LoVo (cell line): ENCODE measurements at regions not wholly inside any gene's neighbourhood (a gene's known extent, or its start where the extent isn't known, plus 50 kb on each side); places are given as distances from the start of the nearest gene placed in this dataset.
A peak's percentile ranks its signal among the peaks of the same experiment; 100 is the strongest.

ENCODE experiments used
- DNase-seq: peaks from one replicate; pipeline ENCODE4 v3.0.0-alpha.2; 2016; ENCODE audit warnings: low spot score

DNA sequence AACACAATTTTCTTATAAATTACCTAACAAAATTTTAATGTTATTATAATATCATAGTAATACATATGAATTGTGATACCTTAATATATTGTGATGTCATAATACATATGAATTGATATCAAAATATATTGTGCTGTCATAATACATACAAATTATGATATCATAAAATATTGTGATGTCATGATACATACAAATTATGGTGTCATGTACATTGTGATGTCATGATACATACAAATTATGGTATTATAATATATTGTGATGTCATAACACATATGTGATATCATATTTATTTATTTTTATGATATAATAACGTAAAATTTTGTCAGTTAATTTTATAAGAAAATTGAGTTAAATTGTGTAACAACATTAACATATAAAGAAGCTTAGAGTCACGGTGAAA lies 1927.2 kb downstream of the TP53TG3F start:
- no peak for DNase-seq

DNA sequence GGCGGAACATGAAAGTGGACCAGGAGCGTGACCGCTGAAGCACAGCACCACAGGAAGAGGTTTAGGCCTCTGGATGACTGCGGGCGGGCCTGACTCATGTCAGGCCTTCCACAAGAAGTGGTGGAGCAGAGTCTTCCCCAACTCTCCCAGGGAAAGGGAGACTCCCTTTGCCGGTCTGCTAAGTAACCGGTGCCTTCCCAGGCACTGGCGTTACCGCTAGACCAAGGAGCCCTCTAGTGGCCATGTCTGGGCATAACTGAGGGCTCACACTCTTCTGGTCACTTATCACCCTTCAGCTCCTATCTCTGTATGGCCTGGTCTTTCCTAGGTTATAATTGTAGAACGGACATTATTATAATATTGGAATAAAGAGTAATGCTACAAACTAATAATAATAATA lies 1931.9 kb downstream of the TP53TG3F start:
- peak; percentile 4 for DNase-seq

DNA sequence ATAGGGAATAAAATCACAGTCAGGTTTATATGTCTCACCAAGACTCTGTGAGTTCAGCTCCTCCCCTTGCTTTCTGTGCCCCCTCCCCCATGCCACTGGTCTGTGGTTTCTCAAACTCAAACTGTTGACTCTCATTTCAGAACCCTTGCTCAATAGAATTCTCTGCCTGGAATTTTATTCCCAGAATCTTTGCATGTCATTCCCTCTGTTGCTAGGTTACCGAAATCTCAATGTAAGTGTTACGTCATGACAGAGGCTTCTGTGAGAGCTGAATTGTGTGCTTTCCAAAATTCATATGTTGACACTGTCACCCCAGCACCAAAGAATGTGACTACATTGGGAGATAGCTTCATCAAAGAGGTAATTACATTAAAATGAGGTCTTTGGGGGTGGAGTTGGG lies 1938.8 kb downstream of the TP53TG3F start:
- DNase-seq, result no peak

DNA sequence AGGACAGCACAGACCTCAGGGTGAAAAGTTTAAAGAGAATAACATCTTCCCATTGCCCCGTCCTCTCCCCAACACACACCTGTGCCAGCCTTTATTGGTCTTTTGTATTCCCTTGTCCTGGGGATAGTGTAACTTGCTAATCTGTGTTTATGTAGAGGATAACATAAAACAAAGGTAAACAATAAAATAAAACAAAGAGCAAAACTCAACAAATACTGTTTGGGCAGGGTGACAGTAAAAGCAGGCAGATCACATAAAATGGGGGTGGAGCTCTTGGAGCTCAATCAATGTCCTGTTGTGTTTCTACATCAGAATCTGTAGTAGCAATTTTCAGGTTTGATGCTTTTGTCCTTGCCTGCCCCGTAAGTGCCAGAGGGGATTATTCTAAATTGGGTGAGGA lies 1939.7 kb downstream of the TP53TG3F start:
- no peak for DNase-seq

DNA sequence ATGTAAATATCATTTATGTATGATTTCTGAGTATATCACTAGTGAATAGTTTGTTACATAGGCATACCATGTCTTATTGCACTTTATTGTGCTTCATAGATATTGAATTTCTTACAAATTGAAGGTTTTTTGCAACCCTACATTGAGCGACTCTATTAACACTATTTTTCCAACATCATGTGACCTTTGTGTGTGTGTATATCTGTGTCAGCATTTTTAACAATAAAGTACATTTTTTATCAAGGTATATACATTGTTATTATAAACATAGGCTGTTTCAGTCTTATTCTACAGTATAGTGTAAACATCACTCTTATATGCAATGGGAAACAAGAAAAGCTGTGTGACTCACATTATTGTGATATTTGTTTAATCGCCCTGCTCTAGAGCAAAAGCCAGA lies 1944.9 kb downstream of the TP53TG3F start:
- no peak for DNase-seq

DNA sequence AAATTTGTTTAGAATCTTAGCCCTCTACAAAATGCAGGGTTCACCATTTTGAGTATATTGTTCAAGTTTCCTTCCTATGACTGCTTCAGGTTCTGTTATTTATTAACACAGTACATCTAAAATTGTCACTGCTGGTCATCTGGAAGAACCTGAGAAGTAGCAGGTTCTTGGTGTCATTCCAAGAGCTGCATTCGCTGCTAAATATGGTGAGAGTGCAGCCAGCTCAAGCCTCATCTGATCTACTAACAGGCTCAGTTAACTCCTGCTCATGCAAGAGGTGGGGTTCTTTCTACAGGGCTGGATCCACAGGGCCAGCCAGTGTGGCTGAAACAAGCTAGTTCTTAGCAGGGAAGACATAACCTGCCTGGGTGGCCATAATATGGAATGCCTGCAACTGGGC lies 1946.1 kb downstream of the TP53TG3F start:
- no peak for DNase-seq

DNA sequence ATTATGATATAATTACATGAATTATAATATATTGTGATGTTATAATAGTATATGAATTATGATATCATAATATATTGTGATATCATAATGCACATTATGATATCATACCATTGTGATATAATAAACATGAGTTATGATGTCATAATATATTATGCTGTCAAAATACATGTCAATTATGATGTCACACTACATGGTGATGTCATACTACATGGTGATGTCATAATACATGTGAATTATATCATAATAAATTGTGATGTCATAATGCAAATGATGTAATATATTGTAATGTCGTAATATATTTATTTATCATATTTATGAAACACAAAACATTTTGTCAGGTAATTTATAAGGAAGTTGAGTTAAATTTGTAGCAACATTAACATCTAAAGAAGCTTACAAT lies 1950.1 kb downstream of the TP53TG3F start:
- no peak for DNase-seq

DNA sequence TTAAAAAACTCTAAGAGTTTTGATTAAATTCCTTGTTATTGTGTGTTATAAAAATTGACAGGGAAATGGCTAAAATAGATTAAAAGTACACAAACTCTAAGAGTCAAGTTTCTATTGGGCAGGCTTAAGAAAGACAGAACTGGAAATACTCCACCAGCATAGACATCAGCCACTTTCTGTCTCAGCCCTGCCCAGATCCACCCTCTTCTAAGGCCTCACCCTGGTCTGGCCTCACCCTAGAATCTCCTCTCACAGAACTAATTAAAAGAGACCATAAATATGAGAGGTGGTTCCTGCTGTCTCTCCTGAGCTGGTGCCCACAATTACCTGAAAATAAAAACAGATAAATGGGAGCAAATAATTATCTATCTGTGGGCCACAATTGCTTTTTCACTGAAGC lies 1951.0 kb downstream of the TP53TG3F start:
- no peak for DNase-seq

DNA sequence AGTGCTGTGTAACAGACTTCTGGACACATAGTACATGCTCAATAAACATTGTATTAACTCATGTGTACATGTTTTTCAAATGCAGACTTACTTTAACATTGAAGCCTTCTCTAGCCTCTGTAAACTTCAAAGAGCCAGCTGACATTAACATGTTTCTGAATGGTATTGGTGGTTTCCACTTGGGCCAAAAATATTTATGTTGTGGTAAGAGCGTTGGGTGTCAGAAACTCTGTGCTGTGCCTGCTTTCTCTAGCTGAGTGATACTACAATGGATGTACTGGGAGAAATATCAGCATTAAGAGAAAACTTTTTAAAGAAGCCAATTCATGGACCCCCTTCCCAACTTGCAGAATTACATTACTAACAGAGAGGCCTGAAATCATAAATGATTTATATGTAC lies 1951.7 kb downstream of the TP53TG3F start:
- no peak for DNase-seq

DNA sequence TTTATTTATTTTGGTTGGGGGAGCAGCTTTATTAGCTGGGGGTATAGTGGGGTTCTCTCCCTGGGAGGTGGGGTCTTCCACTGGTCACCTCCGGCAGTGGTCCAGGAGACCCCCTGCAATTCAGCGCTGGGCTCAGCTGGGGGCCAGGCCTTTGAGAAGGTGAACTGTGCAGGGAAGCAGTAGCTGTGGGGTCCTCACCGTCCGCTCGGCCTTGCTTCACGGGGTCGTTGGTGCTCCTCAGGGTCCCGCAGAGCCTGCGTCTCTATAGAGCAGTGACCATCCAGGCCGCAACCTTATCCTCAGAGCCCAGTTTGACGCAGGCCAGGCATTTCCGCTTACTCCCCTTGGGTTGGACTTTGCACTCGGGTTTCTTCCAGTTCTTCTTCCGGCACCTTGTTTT lies 1954.7 kb downstream of the TP53TG3F start:
- no peak for DNase-seq

DNA sequence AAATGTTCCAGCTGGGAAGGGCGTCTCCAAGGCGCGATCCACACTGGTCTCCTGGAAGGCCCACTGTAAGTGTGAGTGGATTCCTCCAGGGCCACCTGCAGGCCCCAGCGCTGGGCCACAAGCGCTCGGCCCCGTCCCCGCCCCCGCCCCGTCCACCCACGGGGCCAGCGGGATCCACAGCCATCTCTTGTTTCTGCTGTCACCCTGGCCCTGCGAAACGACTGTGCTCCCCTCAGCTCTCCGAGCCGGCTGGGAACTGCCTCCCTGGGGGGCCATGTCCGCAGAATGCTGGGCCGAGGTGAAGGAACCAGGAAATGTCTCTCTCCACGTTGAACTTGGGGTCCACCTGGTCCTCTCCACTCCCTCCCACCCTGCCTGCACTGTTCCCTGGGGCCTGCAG lies 1955.2 kb downstream of the TP53TG3F start:
- no peak for DNase-seq

DNA sequence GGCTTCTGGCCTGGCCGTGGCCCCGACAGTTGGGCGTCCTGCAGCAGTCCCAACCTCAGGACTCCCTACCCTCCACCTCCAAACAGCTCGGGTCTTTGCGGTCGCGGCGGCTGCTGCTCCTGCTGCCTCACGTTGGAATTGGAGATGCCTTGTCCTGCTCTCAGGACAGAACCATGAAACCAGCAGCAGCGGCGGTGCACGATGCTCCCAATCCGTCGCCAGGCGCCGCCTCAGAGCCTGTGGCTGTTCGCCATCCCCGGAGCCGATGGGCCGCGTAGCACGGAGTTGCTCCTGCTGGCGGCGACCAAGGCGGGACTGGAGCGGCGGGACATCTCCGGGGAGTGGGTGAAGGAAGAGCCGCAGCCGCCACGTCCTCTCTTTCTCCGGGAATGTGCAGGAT lies 1965.9 kb downstream of the TP53TG3F start:
- no peak for DNase-seq

DNA sequence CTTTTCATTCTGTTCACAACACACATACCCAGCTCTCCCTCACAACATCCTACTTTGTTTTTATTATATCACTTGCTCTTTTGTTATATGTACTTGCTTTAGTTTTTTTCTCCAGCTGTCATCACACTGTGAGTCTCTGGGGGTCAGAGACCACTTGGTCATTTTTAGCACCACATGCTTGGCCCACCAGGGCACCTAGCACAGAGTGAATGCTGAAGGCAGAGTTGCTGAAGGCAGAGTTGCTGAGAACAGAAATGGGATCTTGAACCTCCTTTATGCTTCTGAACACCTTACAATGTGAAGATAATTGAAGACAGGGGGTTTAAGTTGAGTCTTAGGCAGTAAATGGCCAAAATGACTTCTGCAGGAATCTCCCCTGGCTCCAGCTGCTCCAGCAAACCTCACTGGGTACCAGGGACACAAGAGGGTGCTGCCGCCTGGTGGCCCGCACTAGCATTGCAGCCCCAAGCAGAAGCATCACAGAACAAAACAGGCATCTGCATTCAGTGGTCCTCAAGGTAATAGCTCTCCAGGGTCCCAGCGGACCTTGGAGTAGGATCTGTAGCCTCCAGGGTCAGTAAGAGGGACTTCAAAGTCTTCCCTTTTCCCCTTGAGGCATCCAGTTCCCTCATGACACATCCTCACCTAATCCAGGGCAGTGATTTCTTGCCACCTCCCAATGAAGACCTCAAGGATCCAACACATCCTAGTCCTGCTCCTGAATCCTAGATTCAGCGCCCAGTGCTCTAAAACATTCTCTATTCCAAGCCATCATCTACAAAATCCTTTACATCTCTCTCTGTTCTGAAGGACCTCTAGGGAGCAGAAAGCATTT lies 1972.6 kb downstream of the TP53TG3F start:
- DNase-seq, result no peak

DNA sequence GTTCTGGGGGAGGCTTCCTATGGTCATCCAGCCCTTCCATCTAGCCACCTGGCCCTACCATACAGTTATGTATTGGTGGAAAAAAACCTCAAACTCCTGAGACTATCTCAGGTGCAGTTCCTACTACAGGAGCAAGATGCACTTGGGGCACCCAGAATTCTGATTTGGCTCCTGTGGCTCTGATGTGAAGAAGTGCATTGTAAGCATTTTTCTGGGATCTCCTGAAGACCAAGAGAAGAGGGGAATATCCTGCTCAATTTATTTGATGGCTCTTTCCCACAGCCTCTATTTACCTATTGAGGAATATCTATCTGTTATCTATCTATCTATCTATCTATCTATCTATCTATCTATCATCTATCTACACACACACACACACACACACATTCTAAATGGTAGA lies 1981.5 kb downstream of the TP53TG3F start:
- DNase-seq, result no peak

DNA sequence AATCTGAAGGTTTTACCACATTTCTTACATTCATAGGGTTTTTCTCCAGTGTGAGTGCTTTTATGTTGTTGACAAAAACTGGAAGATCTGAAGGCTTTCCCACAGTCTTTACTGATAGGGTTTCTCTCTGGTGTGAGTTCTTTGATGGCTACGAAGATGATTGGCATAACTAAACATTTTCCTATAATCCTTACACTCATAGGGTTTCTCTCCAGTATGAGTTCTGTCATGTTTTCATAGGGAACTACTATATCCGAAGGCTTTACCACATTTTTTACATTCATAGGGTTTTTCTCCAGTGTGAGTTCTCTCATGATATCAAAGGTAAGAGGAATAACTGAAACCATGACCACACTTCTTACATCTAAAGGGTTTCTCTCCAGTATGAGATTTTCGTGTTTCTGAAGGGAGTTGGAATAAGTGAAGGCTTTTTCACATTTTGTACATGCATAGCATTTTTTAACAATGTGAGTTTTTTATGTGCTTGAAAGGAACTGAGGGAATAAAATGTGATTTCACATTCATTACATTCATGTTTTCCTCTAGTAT lies 1987.7 kb downstream of the TP53TG3F start:
- DNase-seq, result no peak

DNA sequence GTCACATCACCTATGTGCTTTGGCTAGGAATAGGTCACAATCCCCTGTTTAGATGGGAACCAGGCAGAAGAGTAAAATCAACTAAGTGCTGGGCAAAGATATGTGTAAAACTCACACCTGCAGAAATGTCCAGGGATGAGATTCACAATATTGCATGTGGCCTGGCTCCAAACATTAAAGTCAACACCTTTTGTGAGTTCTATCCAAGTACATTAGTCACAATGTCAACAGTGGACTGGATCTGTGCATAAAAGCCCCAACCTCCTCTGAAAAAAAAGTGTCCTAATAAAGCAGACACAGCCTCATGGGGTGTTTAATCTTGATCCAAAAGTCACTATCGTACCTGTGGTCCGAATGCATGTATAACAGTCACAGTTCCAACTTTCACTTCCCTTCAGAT lies 1990.3 kb downstream of the TP53TG3F start:
- DNase-seq, result no peak

DNA sequence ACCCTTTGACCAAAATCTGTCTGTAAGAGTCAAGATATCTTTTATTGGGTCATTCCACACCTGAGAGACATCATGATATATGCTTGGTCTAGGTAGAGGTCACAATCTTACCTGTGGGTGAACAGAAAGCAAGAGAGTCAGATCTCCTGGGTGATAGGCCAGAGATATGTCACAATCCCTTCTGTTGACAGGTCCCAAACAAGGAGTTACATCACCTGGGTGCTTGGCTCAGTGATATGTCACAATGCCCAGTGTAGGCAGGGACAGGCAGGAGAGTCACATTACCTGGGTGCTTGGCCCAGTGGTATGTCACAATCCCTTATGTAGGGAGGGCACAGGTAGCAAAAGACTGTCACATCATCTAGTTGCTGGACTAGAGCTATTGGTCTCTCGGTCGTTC lies 1991.2 kb downstream of the TP53TG3F start:
- DNase-seq, result no peak

DNA sequence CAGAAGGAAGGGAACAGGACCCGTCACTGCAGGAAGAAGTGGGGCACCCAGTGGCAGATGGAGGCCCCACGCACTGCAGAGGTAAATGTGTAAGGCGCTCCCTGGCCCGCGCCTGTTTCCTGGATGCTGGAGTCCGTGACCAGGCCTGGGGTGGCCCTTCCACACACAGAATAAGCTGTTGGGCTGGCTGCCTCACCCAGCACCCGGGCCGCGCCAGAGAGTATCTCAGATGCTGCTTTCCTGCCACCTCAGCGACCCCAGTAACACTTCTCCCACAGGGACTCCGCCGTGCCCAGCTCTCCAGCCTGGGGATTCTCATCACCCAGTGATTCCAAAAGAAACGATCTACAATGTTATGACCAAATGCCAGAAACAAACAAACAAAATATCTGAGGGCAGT lies 1993.1 kb downstream of the TP53TG3F start:
- no peak for DNase-seq

DNA sequence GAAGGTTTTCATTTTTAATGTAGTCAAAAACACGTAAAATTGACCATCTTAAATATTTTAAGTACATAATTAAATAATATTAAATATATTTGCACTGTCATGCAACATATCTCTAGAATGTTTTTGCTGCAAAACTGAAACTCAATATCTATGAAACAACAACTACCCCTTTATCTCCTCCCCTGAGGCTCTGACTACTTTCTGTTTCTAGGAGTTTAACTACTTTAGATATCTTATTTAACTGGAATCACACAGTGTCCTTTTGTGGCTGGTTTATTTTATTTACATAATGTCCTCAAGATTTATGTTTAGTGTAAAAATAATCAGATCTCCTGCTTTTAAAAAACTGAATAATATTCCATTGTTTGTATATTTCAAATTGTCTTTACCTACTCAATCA lies 2003.9 kb downstream of the TP53TG3F start:
- DNase-seq, result no peak

DNA sequence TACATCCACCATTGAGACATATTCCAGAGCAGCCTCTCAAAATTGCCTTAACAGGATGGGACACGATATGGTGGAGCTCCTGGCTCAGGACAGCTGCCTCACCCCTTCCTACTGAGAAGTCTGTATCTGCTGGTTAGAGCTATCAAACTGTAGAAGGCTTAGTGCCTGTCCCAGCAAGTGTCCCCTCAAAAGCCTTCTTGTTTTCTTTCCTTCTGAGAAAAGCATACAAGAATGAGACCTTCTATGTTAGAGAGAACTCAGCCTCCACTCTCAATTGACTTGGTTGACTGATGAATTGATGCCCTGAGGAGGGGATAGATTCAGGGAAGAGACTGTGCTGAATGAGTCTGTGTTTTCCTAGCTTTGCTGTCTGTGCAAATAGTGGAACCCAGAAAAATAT lies 2020.9 kb downstream of the TP53TG3F start:
- DNase-seq, result no peak

DNA sequence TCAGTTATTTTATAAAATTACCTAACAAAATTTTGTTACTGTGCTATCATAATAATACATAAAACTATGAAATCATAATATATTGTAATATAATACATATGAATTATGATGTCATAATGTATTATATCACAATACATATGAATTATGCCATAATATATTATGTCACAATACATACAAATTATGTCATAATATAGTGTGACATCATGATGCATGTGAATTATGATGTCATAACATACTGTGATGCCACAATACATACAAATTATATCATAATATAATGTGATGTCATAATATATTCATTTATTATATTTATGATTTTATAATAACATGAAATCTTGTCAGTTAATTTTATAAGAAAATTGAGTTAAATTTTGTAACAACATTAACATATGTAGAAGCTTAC lies 2021.6 kb downstream of the TP53TG3F start:
- no peak for DNase-seq

DNA sequence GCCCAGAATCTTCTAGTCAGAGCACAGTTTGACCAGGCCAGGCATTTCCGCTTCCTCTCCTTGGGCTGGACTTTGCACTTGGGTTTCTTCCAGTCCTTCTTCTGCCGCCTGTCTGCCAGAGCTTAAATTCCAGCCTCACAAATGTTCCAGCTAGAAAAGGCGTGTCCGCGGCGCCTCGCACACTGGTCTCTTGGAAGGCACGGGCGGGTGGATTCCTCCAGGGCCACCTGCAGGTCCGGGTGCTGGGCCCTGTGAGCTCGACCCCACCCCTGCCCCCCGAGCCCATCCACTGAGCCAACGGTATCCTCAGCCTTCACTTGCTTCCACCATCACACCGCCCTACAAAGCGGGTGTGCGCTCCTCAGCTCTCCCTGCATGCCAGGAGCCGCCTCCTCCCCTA lies 2026.5 kb downstream of the TP53TG3F start:
- no peak for DNase-seq

DNA sequence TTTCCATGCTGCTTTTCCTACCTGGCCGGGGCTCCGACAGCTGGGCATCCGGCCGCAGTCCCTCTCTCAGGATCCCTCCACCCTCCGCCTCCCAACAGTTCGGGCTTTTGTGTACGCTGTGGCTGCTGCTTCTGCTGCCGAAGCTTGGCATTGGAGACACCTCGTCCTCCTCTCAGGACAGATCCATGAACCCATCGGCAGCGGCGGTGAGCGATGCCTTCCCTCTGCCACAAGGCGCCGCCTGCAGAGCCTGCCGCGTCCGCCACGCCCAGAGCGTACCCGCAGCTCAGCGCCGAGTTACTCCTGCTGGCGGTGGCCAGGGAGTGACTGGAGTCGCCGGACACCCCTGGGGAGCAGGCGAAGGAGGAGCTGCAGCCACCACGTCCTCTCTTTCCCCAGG lies 2032.8 kb downstream of the TP53TG3F start:
- no peak for DNase-seq

DNA sequence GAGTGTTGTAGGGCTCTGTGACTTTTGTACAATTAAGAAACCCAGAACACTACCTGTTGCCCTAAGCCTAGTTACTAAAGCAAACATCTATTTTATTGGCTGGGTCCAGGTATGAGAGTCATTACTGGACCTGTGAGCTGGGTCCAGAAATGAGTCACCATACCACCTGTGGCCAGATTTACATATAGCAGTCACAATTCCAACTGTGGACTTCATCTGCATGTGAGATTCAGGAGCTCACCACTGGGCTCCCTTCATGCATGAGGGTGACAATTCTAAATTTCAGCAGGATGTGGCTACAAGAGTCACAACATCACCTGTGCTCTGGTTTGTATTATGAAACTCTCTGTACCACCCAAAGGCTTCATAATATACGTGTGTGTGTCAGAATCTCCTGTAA lies 2038.0 kb downstream of the TP53TG3F start:
- DNase-seq, result no peak
